ENCODE measurements at regions not wholly inside any gene's neighbourhood (a gene's known extent, or its start where the extent isn't known, plus 50 kb on each side); places are given as distances from the start of the nearest gene placed in this dataset.
A peak's percentile ranks its signal among the peaks of the same experiment; 100 is the strongest.

DNA sequence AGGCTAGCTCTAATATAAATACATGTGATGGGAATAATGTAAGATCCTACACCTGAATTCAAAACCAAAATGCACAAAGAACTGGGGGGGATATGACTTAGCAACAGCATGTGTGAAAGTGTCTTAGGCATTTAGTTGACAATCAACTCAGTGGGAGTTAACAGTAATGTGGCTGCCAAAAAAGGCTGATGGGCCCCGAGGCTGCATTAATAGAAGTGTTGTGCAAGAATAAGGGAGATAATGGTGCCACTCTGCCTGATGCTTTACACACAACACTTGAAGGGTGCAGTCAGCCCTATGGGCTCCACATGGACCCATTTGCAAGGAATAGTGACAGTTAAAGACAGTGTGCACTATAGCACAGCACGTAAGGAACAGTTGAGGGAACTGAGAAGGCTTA, 649.4 kb upstream of the ZEB2 start:
- TF ChIP-seq, protein P1, sequence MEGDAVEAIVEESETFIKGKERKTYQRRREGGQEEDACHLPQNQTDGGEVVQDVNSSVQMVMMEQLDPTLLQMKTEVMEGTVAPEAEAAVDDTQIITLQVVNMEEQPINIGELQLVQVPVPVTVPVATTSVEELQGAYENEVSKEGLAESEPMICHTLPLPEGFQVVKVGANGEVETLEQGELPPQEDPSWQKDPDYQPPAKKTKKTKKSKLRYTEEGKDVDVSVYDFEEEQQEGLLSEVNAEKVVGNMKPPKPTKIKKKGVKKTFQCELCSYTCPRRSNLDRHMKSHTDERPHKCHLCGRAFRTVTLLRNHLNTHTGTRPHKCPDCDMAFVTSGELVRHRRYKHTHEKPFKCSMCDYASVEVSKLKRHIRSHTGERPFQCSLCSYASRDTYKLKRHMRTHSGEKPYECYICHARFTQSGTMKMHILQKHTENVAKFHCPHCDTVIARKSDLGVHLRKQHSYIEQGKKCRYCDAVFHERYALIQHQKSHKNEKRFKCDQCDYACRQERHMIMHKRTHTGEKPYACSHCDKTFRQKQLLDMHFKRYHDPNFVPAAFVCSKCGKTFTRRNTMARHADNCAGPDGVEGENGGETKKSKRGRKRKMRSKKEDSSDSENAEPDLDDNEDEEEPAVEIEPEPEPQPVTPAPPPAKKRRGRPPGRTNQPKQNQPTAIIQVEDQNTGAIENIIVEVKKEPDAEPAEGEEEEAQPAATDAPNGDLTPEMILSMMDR (IDR thresholded peaks at IDR 0.05; ENCODE audit: control insufficient read depth, insufficient read depth, low read depth, low read length, missing control alignments) = no peak
- DNase-seq (ENCODE audit: low read depth) = no peak
- no peak overlapping the region for H3K4me3 ChIP-seq (ENCODE audit: control insufficient read depth, low read depth, low read length)

DNA sequence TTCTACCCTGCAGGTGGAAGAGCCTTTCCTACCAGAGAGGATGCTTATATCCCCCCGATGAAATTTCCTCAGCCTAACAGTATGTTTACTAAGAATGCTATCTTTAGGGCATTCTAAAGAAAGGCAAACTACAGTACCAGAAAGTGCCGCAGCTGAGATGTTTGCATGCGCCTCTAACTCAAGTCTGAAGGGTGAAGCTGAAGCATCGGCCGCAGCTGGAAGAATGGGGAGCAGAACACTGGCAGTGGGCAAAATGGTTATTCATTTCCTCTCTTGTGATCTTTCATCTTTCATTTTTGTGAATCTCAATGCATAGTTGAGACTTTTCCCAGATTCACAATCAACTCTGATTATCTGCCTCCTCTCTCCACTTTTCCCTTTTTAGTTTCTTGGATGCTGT, 648.2 kb upstream of the ZEB2 start:
- no peak overlapping the region for H3K4me3 ChIP-seq (ENCODE audit: control insufficient read depth, low read depth, low read length)
- TF ChIP-seq, protein P1 (IDR thresholded peaks at IDR 0.05; ENCODE audit: control insufficient read depth, insufficient read depth, low read depth, low read length, missing control alignments) = no peak
- DNase-seq (ENCODE audit: low read depth) = no peak

GRCh38 chr2:145166731-145167302, 646.9 kb upstream of the ZEB2 start:
- no peak overlapping the region for H3K4me3 ChIP-seq (ENCODE audit: control insufficient read depth, low read depth, low read length)

DNA sequence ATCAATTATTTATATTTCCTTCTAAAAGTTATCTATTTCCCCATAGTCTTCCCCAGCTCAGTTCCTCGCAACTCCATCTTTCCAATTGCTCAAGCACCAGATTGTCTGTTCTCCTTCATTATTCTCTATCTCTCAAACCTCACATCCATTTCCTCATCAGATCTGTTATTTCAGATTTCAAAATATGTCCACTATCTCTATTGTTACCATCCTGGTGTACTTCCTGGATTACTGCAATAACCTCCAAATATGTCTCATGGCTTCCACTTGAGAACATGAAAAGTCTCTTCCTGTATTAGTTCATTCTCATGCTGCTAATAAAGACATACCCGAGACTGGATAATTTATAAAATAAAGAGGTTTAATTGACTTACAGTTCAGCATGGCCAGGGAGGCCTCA, 641.7 kb upstream of the ZEB2 start:
- DNase-seq (ENCODE audit: low read depth) = no peak
- TF ChIP-seq, protein P1 (IDR thresholded peaks at IDR 0.05; ENCODE audit: control insufficient read depth, insufficient read depth, low read depth, low read length, missing control alignments) = no peak
- H3K4me3 ChIP-seq (ENCODE audit: control insufficient read depth, low read depth, low read length) = no peak overlapping the region

More at GRCh38 chr2:145166731-145167302, 646.9 kb upstream of the ZEB2 start:
- TF ChIP-seq, protein P1 (IDR thresholded peaks at IDR 0.05; ENCODE audit: control insufficient read depth, insufficient read depth, low read depth, low read length, missing control alignments) = no peak
- DNase-seq (ENCODE audit: low read depth) = peak; percentile 29

DNA sequence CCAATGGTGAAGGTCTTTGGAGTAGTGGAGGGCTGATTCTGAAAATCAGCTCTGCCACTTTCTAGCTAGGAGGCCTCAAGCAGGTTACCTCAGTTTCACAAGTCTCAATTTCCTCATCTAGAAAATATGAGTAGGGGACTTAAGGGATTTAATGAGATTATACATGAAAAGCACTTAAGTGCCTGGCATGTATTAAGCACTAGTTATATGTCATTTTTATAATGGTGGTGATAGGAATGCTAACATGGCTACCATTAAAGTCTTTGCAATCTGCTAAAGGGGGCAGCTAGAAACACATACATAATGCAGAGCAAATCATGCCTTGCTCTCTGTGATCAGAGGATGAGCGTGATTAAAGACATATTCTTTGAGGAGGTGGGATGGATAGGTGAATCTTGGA, 640.9 kb upstream of the ZEB2 start:
- H3K4me3 ChIP-seq (ENCODE audit: control insufficient read depth, low read depth, low read length) = no peak overlapping the region
- no peak for DNase-seq (ENCODE audit: low read depth)
- TF ChIP-seq, protein P1 (IDR thresholded peaks at IDR 0.05; ENCODE audit: control insufficient read depth, insufficient read depth, low read depth, low read length, missing control alignments) = no peak

DNA sequence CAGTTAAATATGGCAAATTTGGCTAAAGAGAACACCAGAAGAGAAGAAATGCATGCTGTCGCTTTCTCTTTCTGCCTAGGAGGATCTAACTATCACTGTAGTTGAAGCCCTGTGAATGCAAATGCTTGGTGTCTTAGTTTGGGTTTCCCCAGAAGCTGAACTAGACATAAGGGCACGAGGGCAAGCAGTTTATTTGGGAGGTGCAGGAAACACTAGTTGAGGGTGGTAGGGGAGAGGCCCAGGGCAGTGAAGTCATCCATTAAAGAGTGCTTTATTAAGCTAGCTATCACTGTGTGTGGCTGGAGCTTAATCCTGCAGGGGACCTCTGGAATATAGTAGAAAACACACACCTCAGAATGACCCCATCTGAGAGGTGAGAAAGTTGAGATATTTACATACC, 639.8 kb upstream of the ZEB2 start:
- no peak for DNase-seq (ENCODE audit: low read depth)
- TF ChIP-seq, protein P1 (IDR thresholded peaks at IDR 0.05; ENCODE audit: control insufficient read depth, insufficient read depth, low read depth, low read length, missing control alignments) = no peak
- no peak overlapping the region for H3K4me3 ChIP-seq (ENCODE audit: control insufficient read depth, low read depth, low read length)
